GM13976 (cell line): ENCODE measurements at regions not wholly inside any gene's neighbourhood (a gene's known extent, or its start where the extent isn't known, plus 50 kb on each side); places are given as distances from the start of the nearest gene placed in this dataset.

Experiments used
- DNase-seq: peaks from one replicate; pipeline ENCODE4 v3.0.0; 2012; ENCODE audit warnings: low spot score
- CTCF ChIP-seq: IDR thresholded peaks from 2 replicates; pipeline ENCODE4 v1.5.1; 2012; ENCODE audit warnings: borderline replicate concordance, mild to moderate bottlenecking; ENCODE audit not compliant: insufficient read depth; ENCODE audit errors: extremely low read depth, missing control alignments, control extremely low read depth
- in situ Hi-C: fragments of 300-500 bp; cut with MboI; formaldehyde crosslinking; loops from one replicate; pipeline ENCODE4 v1.12.0; 2022; ENCODE audit warnings: low sequenced_read_pairs, mixed read lengths, inconsistent platforms; ENCODE audit not compliant: unreplicated experiment

- DNase-seq, result no peak
- TF ChIP-seq CTCF, result no peak
These were observed 245.3 kb upstream of the ID2 start for GRCh38 chr2:8436585-8436984.

GRCh38 chr2:8437228-8437948 lies 244.5 kb upstream of the ID2 start:
- no peak for DNase-seq
- TF ChIP-seq CTCF, result no peak
- in situ Hi-C loops, result no loop called here

More at GRCh38 chr2:8436585-8436984, 245.3 kb upstream of the ID2 start:
- in situ Hi-C loops, result no loop called here

GRCh38 chr2:8437949-8438400 lies 243.9 kb upstream of the ID2 start:
- no peak for DNase-seq
- TF ChIP-seq CTCF, result no peak
- in situ Hi-C loops, result no loop called here

GRCh38 chr2:8438476-8438875 lies 243.4 kb upstream of the ID2 start:
- TF ChIP-seq CTCF, result no peak
- in situ Hi-C loops, result no loop called here
- no peak for DNase-seq

- in situ Hi-C loops, result no loop called here
- DNase-seq, result no peak
- TF ChIP-seq CTCF, result no peak
These were observed 242.9 kb upstream of the ID2 start for GRCh38 chr2:8438996-8439395.

- no peak for DNase-seq
- in situ Hi-C loops, result no loop called here
- TF ChIP-seq CTCF, result no peak
These were observed 241.7 kb upstream of the ID2 start for GRCh38 chr2:8440029-8440778.
